HG02938 (cell line): ENCODE measurements at regions not wholly inside any gene's neighbourhood (a gene's known extent, or its start where the extent isn't known, plus 50 kb on each side); places are given as distances from the start of the nearest gene placed in this dataset.
"Not testable (repeated sequence)": the region's sequence is repeated elsewhere in the genome, so short reads cannot be mapped to it uniquely, and the experiment has no call there.

ENCODE experiments used
- ATAC-seq: cut with Tn5 transposase; IDR thresholded peaks from one replicate; pipeline ENCODE4 v1.9.1; 2021; ENCODE audit warnings: mild to moderate bottlenecking, moderate library complexity; ENCODE audit not compliant: unreplicated experiment

DNA sequence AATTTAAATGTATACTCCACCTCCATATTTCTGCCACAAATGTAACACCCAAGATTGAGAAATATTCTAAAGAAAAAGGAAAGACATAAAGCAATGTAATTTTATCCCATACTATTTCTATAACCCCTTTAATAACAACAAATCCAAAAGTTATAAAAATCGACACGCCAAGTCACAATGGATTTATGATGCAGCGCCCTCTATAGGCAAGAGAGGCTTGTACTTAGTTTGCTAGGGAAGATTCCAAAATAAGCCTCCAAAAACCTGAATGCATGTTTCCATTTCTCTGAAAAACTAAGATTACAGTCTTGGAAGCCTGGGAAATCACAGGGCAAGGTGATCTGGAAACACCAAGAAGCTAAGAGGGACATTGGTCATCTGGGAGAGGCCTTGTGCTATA, 1389.3 kb downstream of the CDY2B start:
- ATAC-seq, result no peak

DNA sequence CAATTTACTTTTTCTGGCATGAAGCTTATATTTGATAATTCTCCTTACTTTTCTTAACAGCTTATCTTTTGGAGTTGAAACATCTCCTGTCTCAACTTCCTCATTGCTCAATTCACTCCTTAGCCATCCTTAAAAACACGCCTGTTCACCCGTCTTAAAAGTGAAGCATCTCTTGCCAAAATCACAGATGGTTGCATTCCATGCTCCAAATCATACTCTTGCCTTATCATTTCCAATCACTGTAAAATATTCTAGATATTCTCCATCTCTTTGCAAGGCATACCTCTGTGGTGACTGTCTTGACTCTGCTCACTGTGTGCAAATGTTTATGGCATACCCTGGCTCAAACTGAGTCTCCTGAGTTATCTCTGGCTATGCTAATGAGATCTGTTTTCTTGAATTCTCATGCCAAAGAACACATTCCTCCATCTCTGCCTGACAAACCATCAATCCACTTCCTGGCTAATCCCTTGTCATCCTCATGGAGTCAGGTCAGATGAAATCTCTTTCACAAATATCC, 1393.3 kb downstream of the CDY2B start:
- ATAC-seq, result no peak

DNA sequence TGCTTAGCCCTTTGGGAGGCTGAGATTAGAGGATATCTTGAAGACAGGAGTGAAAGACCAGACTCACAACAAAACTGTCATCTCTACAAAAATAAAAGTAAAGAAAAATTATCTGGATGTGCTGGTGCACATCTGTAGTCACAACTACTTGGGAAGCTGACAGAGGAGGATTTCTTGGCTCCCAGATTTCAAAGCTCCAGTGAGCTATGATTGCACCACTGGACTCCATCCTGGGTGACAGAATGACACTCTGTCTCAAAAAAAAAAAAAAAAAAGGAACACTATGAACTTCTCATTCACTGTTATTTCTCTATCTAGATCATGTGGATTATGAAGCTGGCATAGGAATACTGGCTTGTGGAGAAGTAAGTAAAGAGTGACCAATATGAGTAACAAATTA, 1400.0 kb downstream of the CDY2B start:
- ATAC-seq, result no peak

DNA sequence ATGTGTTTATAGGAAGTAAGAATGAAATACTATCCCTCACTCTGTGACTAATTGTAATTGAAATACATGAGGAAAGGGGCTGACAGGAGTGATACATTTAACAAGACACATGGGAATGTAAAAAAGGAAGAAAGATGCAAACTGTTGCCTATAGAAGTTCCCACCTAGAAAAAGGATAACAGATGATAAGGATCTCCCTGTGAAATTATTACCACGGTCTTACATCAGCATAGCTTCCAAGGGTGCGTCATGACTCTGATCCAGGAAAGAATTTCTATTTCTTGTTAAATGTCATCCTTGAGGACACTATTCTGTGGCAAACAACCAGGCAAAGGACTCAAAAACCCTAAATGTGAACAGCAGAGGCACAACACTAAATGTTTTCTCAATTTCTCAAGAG, 1406.0 kb downstream of the CDY2B start:
- ATAC-seq, result no peak

DNA sequence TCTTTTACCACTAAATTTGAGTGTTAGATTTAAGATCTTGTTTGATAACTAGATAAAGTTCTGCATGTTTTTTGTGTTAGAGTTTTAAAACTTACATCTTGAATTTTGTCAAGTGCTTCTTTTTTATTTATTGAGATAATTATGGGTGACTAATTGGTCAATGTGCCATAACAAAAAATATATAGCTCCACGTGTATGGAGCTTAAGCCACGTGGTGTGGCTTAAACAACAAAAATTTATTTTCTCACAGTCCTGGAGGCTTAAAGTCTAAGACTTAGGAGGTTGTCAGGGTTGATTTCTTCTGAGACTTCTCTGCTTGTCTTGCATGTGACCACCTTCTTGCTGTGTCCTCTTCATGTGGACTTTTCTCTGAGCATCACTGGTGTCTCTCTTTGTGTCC, 1425.2 kb downstream of the CDY2B start:
- no peak for ATAC-seq

DNA sequence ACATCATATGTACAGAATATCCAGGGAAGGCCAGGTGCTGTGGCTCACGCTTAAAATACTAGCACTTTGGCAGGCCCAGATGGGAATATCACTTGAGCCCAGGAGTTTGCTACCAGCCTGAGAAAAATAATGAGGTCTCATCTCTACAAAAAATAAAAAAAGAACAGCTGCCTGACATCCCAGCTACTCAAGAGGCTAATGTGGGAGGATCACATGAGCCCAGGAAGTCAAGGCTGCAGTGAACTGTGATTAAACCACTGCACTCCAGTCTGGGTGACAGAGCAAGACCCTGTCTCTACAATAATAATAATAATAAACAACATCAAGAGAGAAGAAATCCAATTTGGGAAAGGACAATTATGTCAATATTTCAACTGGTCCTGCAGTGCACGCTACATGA, 1433.9 kb downstream of the CDY2B start:
- no peak for ATAC-seq

DNA sequence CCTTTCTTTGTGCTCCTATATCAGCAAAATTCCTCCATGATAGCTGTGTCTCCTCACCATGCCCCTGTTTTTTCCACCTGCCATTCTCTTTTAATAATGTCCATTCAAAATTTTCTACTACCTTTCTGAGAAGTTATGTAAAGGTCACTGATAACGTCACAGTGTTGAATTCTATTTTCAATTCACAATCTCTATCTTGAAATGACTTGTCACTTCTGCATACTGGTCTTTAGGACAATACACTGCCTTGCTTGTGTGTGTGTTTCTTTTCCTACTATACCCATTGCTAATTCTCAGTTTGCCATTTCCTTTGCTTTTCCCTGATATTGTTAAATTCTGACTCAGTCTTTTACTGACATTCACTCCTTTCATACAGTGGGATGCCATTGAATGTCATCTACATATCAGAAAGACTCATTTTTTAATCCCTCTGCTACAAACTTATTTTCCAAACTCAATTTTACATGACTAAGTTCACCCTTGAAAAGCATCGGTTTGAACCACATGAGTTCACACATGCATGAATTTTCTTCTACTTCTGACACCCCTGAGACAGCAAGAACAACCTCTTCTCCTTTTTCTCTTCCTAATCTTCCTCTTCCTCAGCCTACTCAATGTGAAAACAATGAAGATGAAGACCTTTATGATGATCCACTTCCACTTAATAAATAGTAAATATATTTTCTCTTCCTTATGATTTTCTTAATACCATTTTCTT, 1470.7 kb downstream of the CDY2B start:
- not testable (repeated sequence) for ATAC-seq

DNA sequence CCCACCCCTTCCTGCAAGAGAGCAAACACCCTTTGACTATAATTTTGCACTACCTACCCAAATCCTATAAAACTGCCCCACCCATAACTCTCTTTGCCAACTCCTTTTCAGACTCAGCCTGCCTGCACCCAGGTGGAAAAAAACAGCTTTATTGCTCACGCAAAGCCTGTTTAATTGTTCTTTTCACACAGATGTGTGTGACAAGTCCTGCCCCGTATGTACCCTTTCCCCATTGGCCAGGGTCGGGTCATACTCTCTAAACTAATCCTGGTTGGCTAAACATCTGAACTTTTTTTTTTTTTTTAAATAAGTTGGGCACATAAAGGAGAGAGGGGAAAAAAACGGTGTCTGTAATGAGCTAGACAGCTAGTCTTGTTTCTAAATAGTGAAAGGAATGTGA, 1500.6 kb downstream of the CDY2B start:
- not testable (repeated sequence) for ATAC-seq

DNA sequence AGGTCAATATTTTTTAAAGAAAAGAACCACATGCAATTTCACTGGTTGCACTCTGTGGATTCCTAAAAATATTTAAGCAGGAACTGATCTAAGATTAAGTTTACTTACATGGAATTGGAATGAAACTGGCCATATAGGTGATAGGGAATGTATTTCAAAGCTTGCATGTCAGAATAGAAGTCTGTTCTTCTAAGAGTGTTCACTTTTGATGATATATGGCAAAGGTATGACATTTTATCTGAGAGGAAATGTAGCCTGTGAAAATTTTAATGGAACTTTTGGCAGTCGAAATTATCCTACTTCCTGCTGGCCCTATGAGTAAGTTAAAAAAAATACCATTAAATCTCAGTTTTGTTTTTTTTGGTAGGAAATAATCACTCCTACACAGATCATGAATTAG, 1538.4 kb downstream of the CDY2B start:
- not testable (repeated sequence) for ATAC-seq

DNA sequence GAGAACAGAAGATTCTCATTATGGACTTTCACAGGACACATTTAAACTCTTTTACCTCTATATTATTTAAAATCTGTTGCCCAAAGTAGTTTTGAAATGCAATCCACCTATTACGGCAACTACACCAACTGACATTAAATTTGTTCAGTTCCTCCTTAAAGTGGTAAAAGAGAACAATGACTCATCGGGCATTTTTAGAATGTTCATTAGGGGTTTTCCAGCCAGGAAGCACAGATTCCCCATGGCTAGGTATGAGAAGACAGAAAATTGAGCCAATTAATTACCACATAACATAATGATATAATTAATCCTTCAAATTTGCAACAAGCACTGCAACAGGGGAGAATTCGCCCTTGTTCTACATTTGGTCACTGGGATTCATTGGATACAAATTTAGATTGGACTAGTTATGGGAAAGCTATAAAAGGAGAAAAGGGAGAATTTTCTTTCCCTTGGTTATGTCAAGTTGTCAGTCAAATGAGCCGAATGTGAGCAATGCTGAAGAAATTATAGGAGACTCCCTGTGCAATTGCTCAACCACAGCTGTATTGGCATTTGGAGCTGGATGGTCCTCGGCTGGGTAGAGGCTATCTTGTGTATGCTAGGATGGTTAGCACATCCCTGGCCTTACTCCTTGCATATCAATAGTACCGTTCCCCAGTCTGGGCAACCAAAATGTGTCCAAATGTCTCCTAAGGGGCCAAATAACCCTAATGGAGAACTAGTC, 1549.8 kb downstream of the CDY2B start:
- not testable (repeated sequence) for ATAC-seq

DNA sequence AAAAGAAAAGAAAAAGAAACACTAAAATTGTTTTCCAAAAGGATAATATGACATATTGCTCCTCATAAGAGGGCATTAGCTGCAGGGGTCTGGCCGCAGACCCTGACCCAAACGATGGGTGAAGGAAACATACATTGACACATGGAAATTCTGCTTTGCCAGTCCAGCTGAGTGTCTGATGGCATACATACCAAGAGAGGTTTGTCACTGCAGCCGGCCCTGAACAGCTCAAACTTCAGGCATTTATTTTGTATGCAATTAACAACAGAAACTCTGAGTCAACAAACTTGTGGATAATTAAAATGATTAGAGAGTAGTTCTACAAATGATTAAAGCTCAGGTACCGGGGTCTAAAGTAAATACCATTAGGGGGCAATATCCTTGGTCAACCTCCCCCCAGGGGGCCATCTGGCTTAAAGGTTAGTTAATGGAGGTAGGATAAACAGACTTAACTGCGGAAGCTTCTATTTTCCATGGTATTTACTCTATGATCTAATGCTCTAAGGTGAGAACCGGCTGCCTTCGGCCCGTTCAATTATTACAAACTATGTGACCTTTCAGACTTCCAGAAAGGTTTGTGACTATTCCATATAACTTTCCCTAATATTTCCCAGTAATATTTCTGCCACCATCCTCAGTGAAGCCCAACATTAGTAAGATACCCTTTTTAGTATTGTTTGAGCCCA, 1550.7 kb downstream of the CDY2B start:
- ATAC-seq, result not testable (repeated sequence)
